BLaER1 treated with 17β-estradiol and CSF1 and Interleukin-3, amounts not matched to agents 10 nM and 100 nM (cell line): ENCODE measurements at regions not wholly inside any gene's neighbourhood (a gene's known extent, or its start where the extent isn't known, plus 50 kb on each side); places are given as distances from the start of the nearest gene placed in this dataset.
"Not testable (repeated sequence)": the region's sequence is repeated elsewhere in the genome, so short reads cannot be mapped to it uniquely, and the experiment has no call there.

ENCODE experiments used
- H3K27ac ChIP-seq, 11 experiments: shearing (Covaris generic); formaldehyde crosslinking; 2 replicates each; pipeline ENCODE4 v1.8.1; 2022
- H3K27me3 ChIP-seq, 11 experiments: shearing (Covaris generic); formaldehyde crosslinking; 2 replicates each; pipeline ENCODE4 v1.8.1; 2022
- H3K36me3 ChIP-seq, 11 experiments: shearing (Covaris generic); formaldehyde crosslinking; 2 replicates each; pipeline ENCODE4 v1.8.1; 2022
- H3K4me1 ChIP-seq, 10 experiments: shearing (Covaris generic); formaldehyde crosslinking; 2 replicates each; pipeline ENCODE4 v1.8.1; 2022
- H3K4me2 ChIP-seq, 11 experiments: shearing (Covaris generic); formaldehyde crosslinking; 2 replicates each; pipeline ENCODE4 v1.8.1; 2022
- H3K4me3 ChIP-seq, 10 experiments: shearing (Covaris generic); formaldehyde crosslinking; 2 replicates each; pipeline ENCODE4 v1.8.1; 2022
- H3K9ac ChIP-seq, 11 experiments: shearing (Covaris generic); formaldehyde crosslinking; 2 replicates each; pipeline ENCODE4 v1.8.1; 2022
- H3K9me3 ChIP-seq, 11 experiments: shearing (Covaris generic); formaldehyde crosslinking; replicated peaks in 1 of 11; 2 replicates each; pipeline ENCODE4 v1.8.1; 2022
- H4K20me1 ChIP-seq, 11 experiments: shearing (Covaris generic); formaldehyde crosslinking; 2 replicates each; pipeline ENCODE4 v1.8.1; 2022
- Cebpa-rat ChIP-seq, 11 experiments: shearing (Covaris generic); IDR thresholded peaks; 2 replicates each; pipeline ENCODE4 v1.8.1; 2022

DNA sequence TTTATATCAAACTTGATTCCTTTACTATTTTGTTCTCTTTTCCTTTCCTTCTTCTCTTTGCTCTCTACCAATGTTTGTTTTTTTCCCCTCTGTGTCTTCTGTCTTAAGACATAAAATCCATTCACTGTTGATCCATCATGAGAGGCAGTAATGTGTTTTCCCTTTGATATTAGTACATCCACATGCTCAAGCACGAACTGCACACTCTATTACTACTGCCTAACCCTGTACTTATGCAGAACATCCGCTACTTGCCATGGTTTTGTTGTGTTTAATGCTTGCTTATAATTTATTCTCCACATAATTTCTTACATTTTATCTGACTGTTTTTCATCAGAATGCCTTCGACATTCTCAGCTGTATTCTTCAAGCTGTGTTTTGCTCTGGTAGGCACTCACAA, 159.0 kb upstream of the PCDH9 start:
- no peaks in the 10 kb centered on the region for H3K36me3 ChIP-seq
- TF ChIP-seq Cebpa-rat (IDR thresholded peaks at IDR 0.05) = no peak
- no peak overlapping the region for H3K4me3 ChIP-seq
- no peaks in the 10 kb centered on the region for H4K20me1 ChIP-seq
- no peaks in the 10 kb centered on the region for H3K4me1 ChIP-seq
- no peaks in the 10 kb centered on the region for H3K27me3 ChIP-seq
- no peak overlapping the region for H3K27ac ChIP-seq
- H3K4me2 ChIP-seq = no peak overlapping the region
- H3K9me3 ChIP-seq = no peaks in the 10 kb centered on the region
- H3K9ac ChIP-seq = no peak overlapping the region

DNA sequence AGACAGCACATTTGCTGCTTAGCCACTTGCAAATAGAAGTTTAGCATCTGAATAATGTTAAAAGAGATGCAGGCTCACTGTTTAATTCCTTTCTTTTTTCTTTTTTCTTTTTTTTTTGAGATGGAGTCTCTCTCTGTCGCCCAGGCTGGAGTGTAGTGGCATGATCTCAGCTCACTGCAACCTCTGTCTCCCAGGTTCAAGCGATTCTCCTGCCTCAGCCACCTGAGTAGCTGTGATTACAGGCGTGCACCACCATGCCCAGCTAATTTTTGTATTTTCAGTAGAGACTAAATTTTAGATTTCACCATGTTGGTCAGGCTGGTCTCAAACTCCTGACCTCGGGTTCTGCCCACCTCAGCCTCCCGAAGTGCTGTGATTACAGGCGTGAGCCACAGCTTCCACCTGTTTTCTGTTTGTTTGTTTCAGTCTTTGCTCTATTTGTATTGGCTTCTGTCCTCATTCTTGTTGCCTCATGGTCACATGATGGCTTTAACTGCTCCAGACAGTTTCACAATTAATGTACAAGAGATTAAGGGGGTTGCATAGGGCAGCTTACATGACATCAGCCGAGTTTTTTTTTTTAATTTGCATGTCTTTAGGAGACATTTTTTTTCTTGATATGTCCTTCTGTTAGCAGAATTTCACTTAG, 153.1 kb upstream of the PCDH9 start:
- H3K4me3 ChIP-seq, H3K27ac ChIP-seq, H3K9ac ChIP-seq, H4K20me1 ChIP-seq, H3K36me3 ChIP-seq, H3K4me2 ChIP-seq, H3K27me3 ChIP-seq, H3K9me3 ChIP-seq, H3K4me1 ChIP-seq: not testable (repeated sequence)

DNA sequence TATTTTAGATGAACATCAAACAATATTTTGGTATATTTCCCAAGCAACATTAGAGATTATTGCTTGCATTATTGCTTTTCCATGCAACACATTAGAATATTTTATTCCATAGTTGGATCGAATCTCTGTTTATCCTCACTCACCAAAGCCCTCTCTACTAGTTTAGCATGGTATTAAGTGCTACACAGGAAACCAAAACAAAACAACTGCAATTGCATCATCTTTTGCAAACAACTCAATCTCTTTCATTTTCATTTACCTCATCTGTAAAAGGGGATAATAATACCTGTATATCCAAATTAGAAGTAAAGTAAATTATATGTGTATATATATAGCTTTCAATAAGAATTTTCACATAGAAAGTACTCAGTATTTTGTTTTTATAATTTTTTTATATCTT, 147.8 kb upstream of the PCDH9 start:
- Histone ChIP-seq H3K27ac (no peak overlapping the region), H4K20me1 (no peaks in the 10 kb centered on the region), H3K9ac (no peak overlapping the region), H3K4me3 (no peak overlapping the region), H3K9me3 (no peaks in the 10 kb centered on the region), H3K27me3 (no peaks in the 10 kb centered on the region), H3K4me2 (no peak overlapping the region), H3K4me1 (no peaks in the 10 kb centered on the region), H3K36me3 (no peaks in the 10 kb centered on the region)
- no peak for TF ChIP-seq Cebpa-rat (IDR thresholded peaks at IDR 0.05)

DNA sequence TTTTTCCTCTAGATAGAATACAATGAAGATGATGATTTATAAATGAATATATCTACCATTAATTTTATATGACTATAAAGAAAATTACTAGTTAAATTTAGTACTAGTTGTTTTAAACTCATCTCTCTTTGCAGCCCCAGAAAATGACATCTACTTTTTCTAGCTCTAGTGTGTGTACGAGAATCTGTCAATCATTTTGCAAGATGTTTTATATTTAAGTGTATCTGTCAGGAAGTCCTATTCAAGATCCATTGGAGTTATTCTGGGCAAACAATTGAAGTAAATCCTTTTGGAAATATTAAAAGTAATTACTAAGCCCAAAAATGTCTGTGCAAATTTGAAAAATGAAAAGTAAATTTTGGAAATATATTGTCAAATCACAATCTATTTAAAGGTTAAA, 144.3 kb upstream of the PCDH9 start:
- Histone ChIP-seq H3K36me3 (no peaks in the 10 kb centered on the region), H3K27me3 (no peaks in the 10 kb centered on the region), H3K4me1 (no peaks in the 10 kb centered on the region), H3K27ac (no peak overlapping the region), H3K9me3 (no peaks in the 10 kb centered on the region), H3K4me3 (no peak overlapping the region), H4K20me1 (no peaks in the 10 kb centered on the region), H3K9ac (no peak overlapping the region), H3K4me2 (no peak overlapping the region)
- no peak for TF ChIP-seq Cebpa-rat (IDR thresholded peaks at IDR 0.05)

DNA sequence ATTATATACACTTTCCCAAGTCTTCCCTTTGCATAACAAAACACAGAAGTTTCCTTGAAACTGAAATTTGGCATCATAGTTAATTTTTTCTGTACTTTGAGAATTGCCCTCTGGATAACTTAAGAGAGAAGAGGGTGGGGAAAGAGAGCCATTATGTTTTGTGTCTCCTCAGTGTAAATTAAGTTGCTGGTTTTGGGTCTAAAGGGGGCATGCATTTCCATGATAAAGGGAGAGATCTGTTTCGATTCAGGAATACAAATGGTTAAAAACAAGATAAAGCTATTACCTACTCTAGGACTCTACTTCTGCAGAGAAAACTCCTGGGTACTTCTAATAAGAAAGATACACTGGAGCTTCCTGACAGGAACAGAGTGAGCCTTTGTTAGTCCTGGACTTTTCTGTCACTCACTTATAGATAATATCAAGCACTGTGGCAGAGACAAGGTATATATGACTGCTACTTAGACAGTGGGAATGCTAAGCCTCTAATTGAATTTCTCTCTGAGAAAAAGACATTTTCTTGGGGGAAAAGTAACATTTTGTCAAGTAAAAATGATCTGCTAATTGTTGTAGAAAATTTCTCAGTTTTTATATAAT, 142.8 kb upstream of the PCDH9 start:
- H3K9me3 ChIP-seq = no peaks in the 10 kb centered on the region
- no peak overlapping the region for H3K4me2 ChIP-seq
- H3K36me3 ChIP-seq = no peaks in the 10 kb centered on the region
- H3K27me3 ChIP-seq = no peaks in the 10 kb centered on the region
- no peak overlapping the region for H3K4me3 ChIP-seq
- TF ChIP-seq Cebpa-rat (IDR thresholded peaks at IDR 0.05) = no peak
- no peaks in the 10 kb centered on the region for H3K4me1 ChIP-seq
- no peaks in the 10 kb centered on the region for H4K20me1 ChIP-seq
- H3K27ac ChIP-seq = no peak overlapping the region
- H3K9ac ChIP-seq = no peak overlapping the region

DNA sequence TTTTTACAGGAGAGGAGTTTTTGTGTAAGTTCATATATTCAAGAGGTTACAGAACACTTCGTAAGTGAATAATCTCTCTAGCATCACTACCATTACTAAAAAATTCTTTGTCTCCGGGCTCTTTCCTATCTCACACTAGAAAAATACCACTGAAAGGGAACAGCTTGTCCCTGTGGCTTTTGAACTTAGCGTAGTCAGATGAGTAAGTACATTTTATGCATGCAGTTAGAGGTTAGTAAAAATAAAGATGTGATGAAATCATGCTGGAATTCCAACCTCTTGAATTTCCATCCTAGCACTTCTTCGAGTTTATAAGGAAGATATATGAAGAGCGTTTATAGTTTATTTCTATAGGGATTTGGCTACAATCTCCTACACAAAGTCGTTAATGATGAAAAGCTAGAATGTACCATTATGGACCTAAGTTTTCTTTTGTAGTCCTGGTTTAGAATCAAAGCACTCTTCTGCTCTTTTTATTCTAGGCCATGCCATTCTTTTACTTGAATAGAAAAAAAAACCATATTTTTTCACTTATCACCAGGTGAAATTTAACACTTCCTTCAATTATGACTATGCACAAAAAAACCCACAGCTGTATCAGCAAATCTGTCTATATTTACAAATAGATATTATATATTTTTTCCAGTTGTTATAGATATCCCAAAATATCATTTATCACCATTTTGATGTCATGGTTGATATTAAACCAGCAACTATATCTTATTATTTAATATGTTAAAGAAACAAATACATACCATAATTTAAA, 139.9 kb upstream of the PCDH9 start:
- Histone ChIP-seq H3K27ac (no peak overlapping the region), H3K27me3 (no peaks in the 10 kb centered on the region), H3K36me3 (no peaks in the 10 kb centered on the region), H3K4me1 (no peaks in the 10 kb centered on the region), H3K4me3 (no peak overlapping the region), H4K20me1 (no peaks in the 10 kb centered on the region), H3K9me3 (no peaks in the 10 kb centered on the region), H3K9ac (no peak overlapping the region), H3K4me2 (no peak overlapping the region)
- no peak for TF ChIP-seq Cebpa-rat (IDR thresholded peaks at IDR 0.05)

DNA sequence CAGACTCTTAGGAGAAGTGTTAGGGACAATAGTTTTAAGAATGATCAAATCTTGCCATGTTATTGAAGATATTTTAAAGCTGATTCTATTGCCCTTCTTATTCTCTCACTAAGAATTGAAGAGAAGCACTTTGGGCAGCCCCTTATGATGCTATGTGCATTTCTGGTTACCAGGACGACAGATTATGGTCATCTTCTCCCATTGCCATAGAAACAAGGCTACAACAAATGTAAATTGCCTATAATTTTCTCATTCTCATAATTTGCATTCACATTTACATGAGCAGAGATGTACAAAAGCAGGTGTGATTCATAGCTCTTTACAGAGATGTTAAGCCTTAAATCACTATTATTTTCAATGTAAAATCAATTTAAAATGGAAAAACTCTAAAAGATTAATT, 137.3 kb upstream of the PCDH9 start:
- Histone ChIP-seq H3K9ac (no peak overlapping the region), H3K27ac (no peak overlapping the region), H4K20me1 (no peaks in the 10 kb centered on the region), H3K27me3 (no peaks in the 10 kb centered on the region), H3K4me2 (no peak overlapping the region), H3K4me1 (no peaks in the 10 kb centered on the region), H3K9me3 (no peaks in the 10 kb centered on the region), H3K36me3 (no peaks in the 10 kb centered on the region), H3K4me3 (no peak overlapping the region)
- TF ChIP-seq Cebpa-rat (IDR thresholded peaks at IDR 0.05) = no peak

DNA sequence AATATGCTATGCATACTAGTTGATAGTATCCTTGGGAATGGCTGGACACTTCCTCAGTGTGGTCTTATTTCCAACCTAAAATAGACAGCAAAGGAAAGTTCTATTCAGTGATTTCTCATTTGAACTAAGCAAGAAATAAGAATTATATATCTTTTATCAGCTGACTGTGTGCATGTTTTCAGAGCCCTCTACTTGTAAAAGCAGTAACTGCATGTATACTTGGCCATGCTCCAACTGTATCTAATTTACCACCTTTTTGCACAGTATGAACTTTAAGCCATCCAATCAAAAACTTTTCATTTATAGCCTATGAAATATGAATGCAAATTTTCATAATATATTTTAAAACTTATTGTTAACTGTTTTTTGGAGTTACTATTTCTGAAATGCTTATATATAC, 136.4 kb upstream of the PCDH9 start:
- Histone ChIP-seq H4K20me1 (no peaks in the 10 kb centered on the region), H3K4me1 (no peaks in the 10 kb centered on the region), H3K4me2 (no peak overlapping the region), H3K9me3 (no peaks in the 10 kb centered on the region), H3K27ac (no peak overlapping the region), H3K36me3 (no peaks in the 10 kb centered on the region), H3K27me3 (no peaks in the 10 kb centered on the region), H3K9ac (no peak overlapping the region), H3K4me3 (no peak overlapping the region)
- no peak for TF ChIP-seq Cebpa-rat (IDR thresholded peaks at IDR 0.05)

DNA sequence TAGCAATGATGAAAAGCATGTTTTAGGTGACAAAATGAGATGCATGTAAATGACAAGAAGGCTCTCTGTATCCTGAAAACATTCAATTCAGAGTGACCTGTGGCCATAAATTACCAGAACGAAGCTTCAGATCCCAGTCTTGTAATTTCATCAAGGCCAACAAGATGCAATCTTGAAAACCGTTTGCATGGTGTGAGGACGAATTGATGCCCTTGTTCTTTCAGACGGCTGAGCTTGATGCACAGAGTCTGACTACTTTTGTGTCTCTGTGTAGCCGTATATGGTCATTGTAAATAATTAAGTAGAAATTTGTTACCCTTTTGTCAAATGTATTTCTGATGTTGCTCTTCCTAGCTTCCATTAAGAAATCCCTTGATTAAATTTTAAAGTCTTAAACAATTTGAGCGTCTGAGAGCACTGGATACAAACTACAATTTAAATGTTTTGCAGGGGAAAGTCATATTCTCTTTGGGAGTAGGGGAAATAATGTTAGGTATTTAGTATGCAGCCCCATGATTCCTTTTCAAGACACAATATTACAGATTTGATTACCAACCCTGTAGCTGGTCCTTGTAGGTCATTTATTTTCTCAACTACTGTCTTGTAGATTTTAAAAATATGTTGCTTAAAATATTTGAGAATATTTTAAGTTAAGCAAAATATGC, 125.8 kb upstream of the PCDH9 start:
- peaks cover 0 to under 1% (median 0%) of the 10 kb centered on the region in 11 experiments; a peak in 1 of 22 replicates for H3K9me3 ChIP-seq
- no peaks in the 10 kb centered on the region for H3K36me3 ChIP-seq
- H4K20me1 ChIP-seq = no peaks in the 10 kb centered on the region
- H3K27ac ChIP-seq = no peak overlapping the region
- no peak for TF ChIP-seq Cebpa-rat (IDR thresholded peaks at IDR 0.05)
- H3K4me3 ChIP-seq = no peak overlapping the region
- no peaks in the 10 kb centered on the region for H3K27me3 ChIP-seq
- no peak overlapping the region for H3K4me2 ChIP-seq
- H3K4me1 ChIP-seq = peaks cover 0 to 20% (median 8%) of the 10 kb centered on the region in 10 experiments; a peak in 10 of 20 replicates
- H3K9ac ChIP-seq = no peak overlapping the region
